HS-5 (cell line): ENCODE measurements at regions not wholly inside any gene's neighbourhood (a gene's known extent, or its start where the extent isn't known, plus 50 kb on each side); places are given as distances from the start of the nearest gene placed in this dataset.

Experiments
- DNase-seq: peaks from one replicate; pipeline ENCODE4 v3.0.0-alpha.2; 2012; ENCODE audit warnings: low read depth

DNA sequence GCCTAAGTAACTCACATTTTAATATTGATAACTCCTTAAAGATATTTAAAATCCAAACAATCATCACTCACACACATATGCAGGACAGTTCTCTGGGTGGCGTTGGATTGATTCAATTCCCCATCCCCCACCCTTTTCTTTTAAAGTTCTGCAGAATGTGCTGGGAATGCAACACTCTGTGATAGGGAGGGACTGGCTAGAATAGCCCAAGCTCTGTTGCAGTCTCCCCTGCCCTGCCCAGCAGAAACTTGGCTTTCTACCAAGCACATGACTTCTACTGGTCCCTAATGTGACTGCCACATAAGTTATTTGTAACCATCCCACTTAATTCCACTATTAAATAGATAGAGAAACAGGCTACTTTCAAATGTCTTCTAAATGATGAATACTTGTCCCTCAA lies 55.2 kb downstream of the TWIST1 start:
- no peak for DNase-seq

DNA sequence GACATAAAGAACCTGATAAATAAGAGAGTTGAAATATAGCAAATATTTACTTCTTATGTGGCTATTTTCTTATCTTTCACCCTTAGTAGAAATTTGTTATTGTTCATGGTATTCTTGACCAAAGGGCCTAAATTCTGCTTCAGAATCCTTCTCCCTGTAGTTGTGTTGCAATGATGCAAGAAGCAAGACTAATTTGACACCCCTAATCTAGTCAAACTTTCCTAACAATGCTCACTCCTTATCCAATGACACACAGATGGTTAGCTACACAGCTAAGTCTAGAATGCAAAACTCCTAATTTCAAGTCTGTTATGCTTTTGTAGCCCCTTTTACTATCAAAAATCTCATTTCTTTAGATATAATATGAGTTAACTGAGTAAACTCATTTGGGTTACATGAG lies 56.1 kb downstream of the TWIST1 start:
- no peak for DNase-seq

- DNase-seq: peak; percentile 38
Observed at GRCh38 chr7:19060761-19061259, 56.6 kb downstream of the TWIST1 start.

GRCh38 chr7:19056305-19056704 lies 61.1 kb downstream of the TWIST1 start:
- no peak for DNase-seq
